Uterus (tissue), 2 donors: ENCODE measurements at regions not wholly inside any gene's neighbourhood (a gene's known extent, or its start where the extent isn't known, plus 50 kb on each side); places are given as distances from the start of the nearest gene placed in this dataset.

Source experiments
- POLR2A ChIP-seq, 2 donors: fragments of 450-650 bp; IDR thresholded peaks; one replicate each; pipeline ENCODE4 v1.6.1; 2016; ENCODE audit warnings: antibody characterized with exemption in 2 of 2, mild to moderate bottlenecking in 1 of 2, moderate library complexity in 1 of 2
- TF ChIP-seq, protein P1 (sequence below), 4 experiments: fragments of 200-600 bp in 2 of 4; fragments of 450-650 bp in 2 of 4; sonication (generic) in 2 of 4; IDR thresholded peaks; one replicate each; pipeline ENCODE4 v1.5.1; 2016 to 2019; ENCODE audit warnings: antibody characterized with exemption in 4 of 4, mild to moderate bottlenecking in 2 of 4, moderate library complexity in 1 of 4

DNA sequence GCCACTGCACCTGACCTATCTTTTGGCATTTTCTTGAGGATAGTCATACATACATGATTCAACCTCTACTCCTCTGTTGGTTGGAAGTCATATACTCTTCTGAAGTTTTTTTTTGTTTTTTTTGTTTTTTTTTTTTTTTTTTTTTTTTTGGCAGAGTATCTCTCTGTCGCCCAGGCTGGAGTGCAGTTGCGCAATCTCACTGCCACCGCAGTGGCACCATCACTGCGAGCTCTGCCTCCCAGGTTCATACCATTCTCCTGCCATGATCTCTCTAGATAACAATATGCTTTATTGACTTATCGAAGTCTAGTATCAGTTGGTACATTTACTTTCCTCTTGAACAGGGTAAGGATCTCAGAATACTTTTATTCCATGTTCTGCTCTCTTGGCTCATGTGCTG, 224.2 kb upstream of the WSCD1 start:
- TF ChIP-seq, protein P1, sequence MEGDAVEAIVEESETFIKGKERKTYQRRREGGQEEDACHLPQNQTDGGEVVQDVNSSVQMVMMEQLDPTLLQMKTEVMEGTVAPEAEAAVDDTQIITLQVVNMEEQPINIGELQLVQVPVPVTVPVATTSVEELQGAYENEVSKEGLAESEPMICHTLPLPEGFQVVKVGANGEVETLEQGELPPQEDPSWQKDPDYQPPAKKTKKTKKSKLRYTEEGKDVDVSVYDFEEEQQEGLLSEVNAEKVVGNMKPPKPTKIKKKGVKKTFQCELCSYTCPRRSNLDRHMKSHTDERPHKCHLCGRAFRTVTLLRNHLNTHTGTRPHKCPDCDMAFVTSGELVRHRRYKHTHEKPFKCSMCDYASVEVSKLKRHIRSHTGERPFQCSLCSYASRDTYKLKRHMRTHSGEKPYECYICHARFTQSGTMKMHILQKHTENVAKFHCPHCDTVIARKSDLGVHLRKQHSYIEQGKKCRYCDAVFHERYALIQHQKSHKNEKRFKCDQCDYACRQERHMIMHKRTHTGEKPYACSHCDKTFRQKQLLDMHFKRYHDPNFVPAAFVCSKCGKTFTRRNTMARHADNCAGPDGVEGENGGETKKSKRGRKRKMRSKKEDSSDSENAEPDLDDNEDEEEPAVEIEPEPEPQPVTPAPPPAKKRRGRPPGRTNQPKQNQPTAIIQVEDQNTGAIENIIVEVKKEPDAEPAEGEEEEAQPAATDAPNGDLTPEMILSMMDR (IDR thresholded peaks at IDR 0.05), result no peak
- TF ChIP-seq POLR2A (IDR thresholded peaks at IDR 0.05), result no peak
